ENCODE measurements at regions not wholly inside any gene's neighbourhood (a gene's known extent, or its start where the extent isn't known, plus 50 kb on each side); places are given as distances from the start of the nearest gene placed in this dataset.

- no peak for TF ChIP-seq CTCF (conservative IDR thresholded peaks at IDR 0.05)
- no peak for DNase-seq
- Mint-ChIP-seq H3K27me3 (ENCODE audit: insufficient read depth) (no peaks in the 10 kb centered on the region), H3K27ac (no peak overlapping the region), H3K4me3 (no peak overlapping the region), H3K36me3 (ENCODE audit: low read depth) (no peaks in the 10 kb centered on the region), H3K9me3 (no peaks in the 10 kb centered on the region), H3K4me1 (peaks cover 11% of the 10 kb centered on the region)
- no peak overlapping the region for H3K9ac ChIP-seq (ENCODE audit: extremely low read depth, low read length, poor library complexity, severe bottlenecking)
- WGBS, 2 experiments (ENCODE audit: insufficient coverage in 1 of 2, insufficient read length in 1 of 2), result 100% methylated on average over 2 of the region's 2 CpGs; no CpG with 5 or more reads in 1 of the 2 experiments
- H3K9me3 ChIP-seq (ENCODE audit: control insufficient read depth, low read length), result peaks cover 8% of the 10 kb centered on the region
- H3K4me3 ChIP-seq (ENCODE audit: low read length), result no peak overlapping the region
- no peak overlapping the region for H3K27ac ChIP-seq (ENCODE audit: low read depth, low read length)
- no peaks in the 10 kb centered on the region for H3K27me3 ChIP-seq (ENCODE audit: control insufficient read depth, insufficient read depth, low read length, poor library complexity, severe bottlenecking)
- H3K4me1 ChIP-seq (ENCODE audit: control insufficient read depth, insufficient read depth, low read length), result no peaks in the 10 kb centered on the region
- H3K36me3 ChIP-seq (ENCODE audit: control insufficient read depth, insufficient read depth, low read length), result no peaks in the 10 kb centered on the region
Measured at GRCh38 chr3:107272471-107272870, 104.8 kb upstream of the CCDC54 start.

GRCh38 chr3:107272885-107273284 is 104.4 kb upstream of the CCDC54 start:
- peaks cover 8% of the 10 kb centered on the region for H3K9me3 ChIP-seq (ENCODE audit: control insufficient read depth, low read length)
- no peaks in the 10 kb centered on the region for H3K36me3 Mint-ChIP-seq (ENCODE audit: low read depth)
- H3K27me3 Mint-ChIP-seq (ENCODE audit: insufficient read depth), result no peaks in the 10 kb centered on the region
- no peak overlapping the region for H3K4me3 ChIP-seq (ENCODE audit: low read length)
- H3K27ac Mint-ChIP-seq, result no peak overlapping the region
- 88 to 95% methylated on average over 4 of the region's 4 CpGs for WGBS, 2 experiments (ENCODE audit: insufficient coverage in 1 of 2, insufficient read length in 1 of 2)
- no peaks in the 10 kb centered on the region for H3K4me1 ChIP-seq (ENCODE audit: control insufficient read depth, insufficient read depth, low read length)
- no peaks in the 10 kb centered on the region for H3K9me3 Mint-ChIP-seq
- H3K27me3 ChIP-seq (ENCODE audit: control insufficient read depth, insufficient read depth, low read length, poor library complexity, severe bottlenecking), result no peaks in the 10 kb centered on the region
- TF ChIP-seq CTCF (conservative IDR thresholded peaks at IDR 0.05), result no peak
- H3K36me3 ChIP-seq (ENCODE audit: control insufficient read depth, insufficient read depth, low read length), result no peaks in the 10 kb centered on the region
- H3K9ac ChIP-seq (ENCODE audit: extremely low read depth, low read length, poor library complexity, severe bottlenecking), result no peak overlapping the region
- no peak overlapping the region for H3K27ac ChIP-seq (ENCODE audit: low read depth, low read length)
- DNase-seq, result no peak
- H3K4me1 Mint-ChIP-seq, result peaks cover 11% of the 10 kb centered on the region
- no peak overlapping the region for H3K4me3 Mint-ChIP-seq

- Mint-ChIP-seq H3K9me3 (no peaks in the 10 kb centered on the region), H3K36me3 (ENCODE audit: low read depth) (no peaks in the 10 kb centered on the region), H3K4me3 (no peak overlapping the region), H3K27me3 (ENCODE audit: insufficient read depth) (no peaks in the 10 kb centered on the region), H3K4me1 (peaks cover 11% of the 10 kb centered on the region), H3K27ac (no peak overlapping the region)
- no peak for TF ChIP-seq CTCF (conservative IDR thresholded peaks at IDR 0.05)
- H3K9me3 ChIP-seq (ENCODE audit: control insufficient read depth, low read length), result peaks cover 8% of the 10 kb centered on the region
- no peak overlapping the region for H3K27ac ChIP-seq (ENCODE audit: low read depth, low read length)
- no peaks in the 10 kb centered on the region for H3K36me3 ChIP-seq (ENCODE audit: control insufficient read depth, insufficient read depth, low read length)
- no peaks in the 10 kb centered on the region for H3K4me1 ChIP-seq (ENCODE audit: control insufficient read depth, insufficient read depth, low read length)
- H3K4me3 ChIP-seq (ENCODE audit: low read length), result no peak overlapping the region
- H3K9ac ChIP-seq (ENCODE audit: extremely low read depth, low read length, poor library complexity, severe bottlenecking), result no peak overlapping the region
- 87 to 94% methylated on average over 2 of the region's 2 CpGs for WGBS, 2 experiments (ENCODE audit: insufficient coverage in 1 of 2, insufficient read length in 1 of 2)
- no peak for DNase-seq
- H3K27me3 ChIP-seq (ENCODE audit: control insufficient read depth, insufficient read depth, low read length, poor library complexity, severe bottlenecking), result no peaks in the 10 kb centered on the region
Measured at GRCh38 chr3:107273771-107274170, 103.5 kb upstream of the CCDC54 start.

Data from endodermal cell (in vitro differentiated cells).